GM12878 (cell line): ENCODE measurements at regions not wholly inside any gene's neighbourhood (a gene's known extent, or its start where the extent isn't known, plus 50 kb on each side); places are given as distances from the start of the nearest gene placed in this dataset.

Experiments used
- ATAC-seq: fragments of 200-7000 bp; cut with Tn5 transposase; 3 replicates; pipeline ENCODE4 v1.9.1; 2020; ENCODE audit warnings: mild to moderate bottlenecking, moderate library complexity
- BruUV-seq: library from RNA; stranded (reverse); fragments of 400-500 nt; replicated peaks from 2 replicates; lab custom pipeline; 2021; lab: Mats Ljungman, UMichigan
- CTCF ChIA-PET: fragments of 300-600 bp; sonication (Branson Sonifier 250); formaldehyde crosslinking; extraction: SDS; loops from one replicate; lab custom pipeline; 2021; ENCODE audit warnings: inconsistent platforms; lab: Yijun Ruan, JAX
- POLR2A ChIA-PET: fragments of 350-600 bp; formaldehyde crosslinking; extraction: SDS; loops from one replicate; lab custom pipeline; 2021; ENCODE audit warnings: inconsistent platforms; lab: Charles Lee
- RAD21 ChIA-PET: fragments of 300-600 bp; sonication (Branson Sonifier 250); formaldehyde crosslinking; loops from one replicate; lab custom pipeline; 2023; ENCODE audit warnings: antibody characterized with exemption; ENCODE audit not compliant: unreplicated experiment; lab: Charles Lee
- SMC1A ChIA-PET: fragments of 300-600 bp; sonication (Branson Sonifier 250); formaldehyde crosslinking; loops from one replicate; lab custom pipeline; 2023; ENCODE audit not compliant: unreplicated experiment, uncharacterized antibody; lab: Charles Lee
- DNase-seq: peaks from one replicate; pipeline ENCODE4 v3.0.0-alpha.2; 2011; ENCODE audit warnings: low read depth, low spot score
- FAIRE-seq: peaks from 3 replicates; lab custom pipeline; 2011; peaks lifted over from hg19 to GRCh38; lab: Jason Lieb, UNC
- H2AFZ ChIP-seq: 2 replicates; pipeline ENCODE4 v1.6.0; 2011; ENCODE audit warnings: low read depth, low read length, control low read depth; ENCODE audit not compliant: control insufficient read depth
- H3K27ac ChIP-seq: 2 replicates; pipeline ENCODE4 v1.5.1; 2011; ENCODE audit warnings: control low read depth; ENCODE audit not compliant: control insufficient read depth, insufficient read depth
- H3K27me3 ChIP-seq, 2 experiments: replicated peaks in 1 of 2; 2 replicates each; pipeline versions ENCODE4 v1.6.0 to v1.6.1; 2011; ENCODE audit warnings: low read length in 1 of 2; ENCODE audit not compliant: control insufficient read depth in 2 of 2, insufficient read depth in 2 of 2
- H3K36me3 ChIP-seq, 2 experiments: 2 replicates each; pipeline ENCODE4 v1.5.1; 2011; ENCODE audit warnings: low read length in 1 of 2; ENCODE audit not compliant: control insufficient read depth in 2 of 2, insufficient read depth in 2 of 2
- H3K4me1 ChIP-seq: 2 replicates; pipeline ENCODE4 v1.6.1; 2011; ENCODE audit warnings: mild to moderate bottlenecking, low read length, moderate library complexity, mixed read lengths; ENCODE audit not compliant: control insufficient read depth, insufficient read depth
- H3K4me2 ChIP-seq: 2 replicates; pipeline ENCODE4 v1.6.0; 2011; ENCODE audit warnings: control low read depth; ENCODE audit not compliant: control insufficient read depth, insufficient read depth
- H3K4me3 ChIP-seq: fragments of 200-600 bp; sonication (generic); 2 replicates; pipeline ENCODE4 v1.5.1; 2016
- H3K79me2 ChIP-seq: 2 replicates; pipeline ENCODE4 v1.6.0; 2011; ENCODE audit warnings: low read length; ENCODE audit not compliant: control insufficient read depth, insufficient read depth
- H3K9ac ChIP-seq: 2 replicates; pipeline ENCODE4 v1.8.0; 2011; ENCODE audit warnings: low read length, control low read depth, mixed read lengths; ENCODE audit not compliant: control insufficient read depth, insufficient read depth
- H3K9me3 ChIP-seq: replicated peaks from 3 replicates; pipeline ENCODE4 v1.5.1; 2011; ENCODE audit warnings: mild to moderate bottlenecking, low read length; ENCODE audit not compliant: control insufficient read depth, insufficient read depth
- H4K20me1 ChIP-seq: 2 replicates; pipeline ENCODE4 v1.6.0; 2011; ENCODE audit not compliant: control insufficient read depth, insufficient read depth
- BHLHE40 ChIP-seq, 2 experiments: fragments of 450-650 bp in 1 of 2; IDR thresholded peaks; 2 replicates each; pipeline ENCODE4 v1.6.1; 2011 to 2017; ENCODE audit warnings: low read depth in 2 of 2, borderline replicate concordance in 1 of 2, improper control_type of control experiment in 1 of 2, low read length in 1 of 2, mild to moderate bottlenecking in 1 of 2
- E2F4 ChIP-seq: IDR thresholded peaks from 2 replicates; pipeline ENCODE4 v1.6.1; 2012; ENCODE audit warnings: low read depth, low read length, improper control_type of control experiment
- EED ChIP-seq: sonication (generic); IDR thresholded peaks from 2 replicates; pipeline ENCODE4 v1.6.1; 2016; ENCODE audit warnings: antibody characterized with exemption, low read depth
- ESRRA ChIP-seq: IDR thresholded peaks from 2 replicates; pipeline ENCODE4 v1.6.1; 2012; ENCODE audit warnings: mild to moderate bottlenecking, low read length, improper control_type of control experiment
- FOXM1 ChIP-seq: IDR thresholded peaks from 2 replicates; pipeline ENCODE4 v1.6.1; 2012; ENCODE audit warnings: low read depth, mild to moderate bottlenecking, inconsistent platforms, low read length, moderate library complexity
- HDGF ChIP-seq: fragments of 450-650 bp; IDR thresholded peaks from 2 replicates; pipeline ENCODE4 v1.6.1; 2016; ENCODE audit warnings: antibody characterized with exemption
- IKZF2 ChIP-seq, 2 experiments: fragments of 450-650 bp; IDR thresholded peaks; 2 replicates each; pipeline ENCODE4 v1.6.1; 2017; ENCODE audit warnings: mild to moderate bottlenecking in 2 of 2, moderate library complexity in 2 of 2
- IRF4 ChIP-seq: IDR thresholded peaks from 2 replicates; pipeline ENCODE4 v1.6.1; 2011; ENCODE audit warnings: low read depth, low read length
- JUND ChIP-seq: IDR thresholded peaks from 2 replicates; pipeline ENCODE4 v1.6.1; 2012; ENCODE audit warnings: low read depth, mild to moderate bottlenecking, low read length, improper control_type of control experiment, moderate library complexity
- NBN ChIP-seq: fragments of 450-650 bp; IDR thresholded peaks from 2 replicates; pipeline ENCODE4 v1.6.1; 2016
- POLR2A ChIP-seq: IDR thresholded peaks from 2 replicates; pipeline ENCODE4 v1.6.1; 2011; ENCODE audit warnings: low read depth, mild to moderate bottlenecking, low read length
- RELB ChIP-seq: fragments of 450-650 bp; IDR thresholded peaks from 2 replicates; pipeline ENCODE4 v1.6.1; 2017; ENCODE audit warnings: low read depth, mild to moderate bottlenecking, moderate library complexity
- SRF ChIP-seq, 2 experiments: IDR thresholded peaks; 2 replicates each; pipeline ENCODE4 v1.6.1; 2011; ENCODE audit warnings: low read depth in 2 of 2, low read length in 2 of 2, mild to moderate bottlenecking in 1 of 2, moderate library complexity in 1 of 2
- SUPT20H ChIP-seq: IDR thresholded peaks from 2 replicates; pipeline ENCODE4 v1.6.1; 2011; ENCODE audit warnings: low read depth, mild to moderate bottlenecking, low read length, moderate library complexity, borderline replicate concordance; ENCODE audit not compliant: control insufficient read depth
- ZBTB11 ChIP-seq: fragments of 450-650 bp; formaldehyde crosslinking; IDR thresholded peaks from 2 replicates; pipeline ENCODE4 v1.5.0; 2022; ENCODE audit warnings: mild to moderate bottlenecking, missing genetic modification characterization
- WGBS: methylation state at CpG from one replicate; pipeline ENCODE4 v1.1.6; 2016; ENCODE audit warnings: low lambda C conversion rate; ENCODE audit not compliant: insufficient replicate concordance, insufficient coverage; ENCODE audit errors: missing lambda C conversion rate; 5-methylcytosine and 5-hydroxymethylcytosine counted together
- in situ Hi-C: fragments of 300-500 bp; cut with MboI; formaldehyde crosslinking; loops from 9 replicates; pipeline ENCODE4 v1.14.3; 2018; ENCODE audit warnings: mixed read lengths
- intact Hi-C: fragments of 100-400 bp; cut with micrococcal nuclease; formaldehyde crosslinking; loops from one replicate; pipeline ENCODE4 v1.14.2; 2022; ENCODE audit not compliant: unreplicated experiment

GRCh38 chr6:85771925-85772430 is 129.3 kb upstream of the SYNCRIP start (continued):
- no peak for TF ChIP-seq IKZF2 (IDR thresholded peaks at IDR 0.05)
- TF ChIP-seq JUND: no peak
- no peak for TF ChIP-seq IRF4
- no peak for TF ChIP-seq HDGF
- TF ChIP-seq EED: no peak
- TF ChIP-seq ESRRA: no peak

- SMC1A ChIA-PET: no interaction called here
- ATAC-seq (no peak), DNase-seq (no peak), FAIRE-seq (no peak)
- Histone ChIP-seq H3K9me3 (no peaks in the 10 kb centered on the region), H3K4me1 (no peaks in the 10 kb centered on the region), H3K79me2 (no peaks in the 10 kb centered on the region), H3K27me3 (no peaks in the 10 kb centered on the region), H3K9ac (no peak overlapping the region), H2AFZ (no peak overlapping the region), H3K4me2 (no peak overlapping the region), H3K27ac (no peak overlapping the region), H3K4me3 (no peak overlapping the region), H3K36me3 (no peaks in the 10 kb centered on the region), H4K20me1 (no peaks in the 10 kb centered on the region)
- CTCF ChIA-PET: no interaction called here
- in situ Hi-C loops: no loop called here
- RAD21 ChIA-PET: interaction anchor here (0.6 kb wide), 1 partner anchor 398 kb away, joined by 3 read pairs; no protein-coding TSS in a partner anchor
- WGBS: 2% methylated on average over 2 of the region's 2 CpGs
- intact Hi-C loops: loop anchor here (5.0 kb wide), 1 partner anchor 1166 kb away; the partner anchor contains the start of gene HTR1E
- no TSS peak for BruUV-seq
- POLR2A ChIA-PET: no interaction called here
- TF ChIP-seq RELB (no peak), SUPT20H (no peak), SRF (IDR thresholded peaks at IDR 0.05; ENCODE audit: low read depth in 2 of 2, low read length in 2 of 2) (no peak), POLR2A (no peak), FOXM1 (no peak), BHLHE40 (IDR thresholded peaks at IDR 0.05; ENCODE audit: borderline replicate concordance in 1 of 2, low read depth in 2 of 2, low read length in 1 of 2) (no peak), ZBTB11 (CRISPR knock-in tag) (no peak), NBN (no peak), E2F4 (no peak)
These were observed 128.8 kb upstream of the SYNCRIP start for GRCh38 chr6:85771455-85771854.
